ENCODE measurements at regions not wholly inside any gene's neighbourhood (a gene's known extent, or its start where the extent isn't known, plus 50 kb on each side); places are given as distances from the start of the nearest gene placed in this dataset.

DNA sequence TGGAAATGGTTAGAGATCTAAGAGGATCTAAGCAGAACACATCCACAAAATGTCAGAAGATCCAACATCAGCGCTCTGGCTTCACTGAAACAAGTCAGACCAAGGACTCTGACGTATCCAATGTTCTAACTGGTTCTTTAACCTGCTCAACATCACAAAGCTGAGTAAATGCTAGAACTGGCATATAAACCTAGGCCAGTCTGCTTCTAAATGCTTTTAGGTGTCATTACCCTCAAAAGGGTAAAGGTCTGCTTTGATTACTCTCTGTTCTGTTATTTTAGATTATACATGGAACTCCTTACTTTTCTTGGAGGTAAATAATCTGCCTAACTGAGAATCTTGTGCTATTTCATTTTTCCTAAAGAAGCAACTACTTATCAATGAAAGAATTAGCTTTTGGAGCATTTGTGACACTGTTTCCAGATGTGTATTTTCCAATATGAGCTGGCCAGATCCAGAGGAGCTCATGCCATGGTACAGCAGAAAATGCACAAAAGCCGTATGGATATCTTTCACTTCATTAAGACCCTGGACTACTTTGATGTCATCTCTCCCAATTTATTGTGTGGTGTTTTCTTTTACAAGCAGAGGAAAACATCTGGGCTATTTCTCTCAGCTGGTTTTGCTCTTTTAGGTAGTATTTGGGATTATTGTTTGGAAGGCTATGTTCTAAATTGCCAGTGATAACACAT is 123.5 kb downstream of the RASGEF1B start:
- H2AFZ ChIP-seq, result no peak overlapping the region
- no peak overlapping the region for H3K4me3 ChIP-seq (ENCODE audit: low read depth, low read length)
- no peak overlapping the region for H3K4me2 ChIP-seq (ENCODE audit: low read length)
- no peaks in the 10 kb centered on the region for H3K9me3 ChIP-seq (ENCODE audit: control insufficient read depth, low read length)
- H3K27ac ChIP-seq, result no peak overlapping the region
- TF ChIP-seq CTCF (IDR thresholded peaks at IDR 0.05), result no peak
- no peak overlapping the region for H3K9ac ChIP-seq
- no peaks in the 10 kb centered on the region for H3K79me2 ChIP-seq
- H3K4me1 ChIP-seq, result no peaks in the 10 kb centered on the region
- H3K27me3 ChIP-seq (ENCODE audit: control insufficient read depth, insufficient read depth, low read length), result no peaks in the 10 kb centered on the region
- no peaks in the 10 kb centered on the region for H3K36me3 ChIP-seq (ENCODE audit: control insufficient read depth, insufficient read depth, low read length)

- Histone ChIP-seq H3K4me2 (ENCODE audit: low read length) (no peak overlapping the region), H3K79me2 (no peaks in the 10 kb centered on the region), H3K4me3 (ENCODE audit: low read depth, low read length) (no peak overlapping the region), H3K9me3 (ENCODE audit: control insufficient read depth, low read length) (no peaks in the 10 kb centered on the region), H3K27me3 (ENCODE audit: control insufficient read depth, insufficient read depth, low read length) (no peaks in the 10 kb centered on the region), H2AFZ (no peak overlapping the region), H3K36me3 (ENCODE audit: control insufficient read depth, insufficient read depth, low read length) (no peaks in the 10 kb centered on the region), H3K9ac (no peak overlapping the region), H3K27ac (no peak overlapping the region), H3K4me1 (no peaks in the 10 kb centered on the region)
- TF ChIP-seq CTCF (IDR thresholded peaks at IDR 0.05), result no peak
Observed at GRCh38 chr4:81346719-81347118, 125.0 kb downstream of the RASGEF1B start.

GRCh38 chr4:81343536-81343935 is 128.2 kb downstream of the RASGEF1B start:
- Histone ChIP-seq H3K4me2 (ENCODE audit: low read length) (no peak overlapping the region), H3K4me1 (no peaks in the 10 kb centered on the region), H3K79me2 (no peaks in the 10 kb centered on the region), H3K4me3 (ENCODE audit: low read depth, low read length) (no peak overlapping the region), H3K27ac (no peak overlapping the region), H3K27me3 (ENCODE audit: control insufficient read depth, insufficient read depth, low read length) (no peaks in the 10 kb centered on the region), H3K9me3 (ENCODE audit: control insufficient read depth, low read length) (no peaks in the 10 kb centered on the region), H3K36me3 (ENCODE audit: control insufficient read depth, insufficient read depth, low read length) (no peaks in the 10 kb centered on the region), H2AFZ (no peak overlapping the region), H3K9ac (no peak overlapping the region)
- TF ChIP-seq CTCF (IDR thresholded peaks at IDR 0.05), result no peak

- Histone ChIP-seq H3K9me3 (ENCODE audit: control insufficient read depth, low read length) (no peaks in the 10 kb centered on the region), H3K79me2 (no peaks in the 10 kb centered on the region), H3K27ac (no peak overlapping the region), H2AFZ (no peak overlapping the region), H3K9ac (no peak overlapping the region), H3K27me3 (ENCODE audit: control insufficient read depth, insufficient read depth, low read length) (no peaks in the 10 kb centered on the region), H3K4me3 (ENCODE audit: low read depth, low read length) (no peak overlapping the region), H3K36me3 (ENCODE audit: control insufficient read depth, insufficient read depth, low read length) (no peaks in the 10 kb centered on the region), H3K4me2 (ENCODE audit: low read length) (no peak overlapping the region), H3K4me1 (no peaks in the 10 kb centered on the region)
- TF ChIP-seq CTCF (IDR thresholded peaks at IDR 0.05), result no peak
Observed at GRCh38 chr4:81343046-81343445, 128.0 kb upstream of the PRKG2 start.

DNA sequence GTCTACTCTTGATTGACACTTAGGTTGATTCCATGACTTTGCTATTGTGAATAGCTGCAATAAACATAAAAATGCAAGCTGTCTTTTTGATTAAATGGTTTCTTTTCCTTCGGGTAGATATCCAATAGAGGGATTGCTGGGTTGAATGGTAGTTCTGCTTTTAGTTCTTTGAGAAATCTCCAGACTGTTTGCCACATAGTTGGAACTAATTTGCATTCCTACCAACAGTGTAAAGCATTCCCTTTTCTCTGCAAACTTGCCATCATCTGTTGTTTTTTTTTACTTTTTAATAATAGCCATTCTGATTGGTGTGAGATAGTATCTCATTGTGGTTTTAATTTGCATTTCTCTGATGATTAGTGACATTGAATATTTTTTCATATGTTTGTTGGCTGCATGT is 122.2 kb upstream of the PRKG2 start:
- H3K4me3 ChIP-seq (ENCODE audit: low read depth, low read length), result no peak overlapping the region
- no peak for TF ChIP-seq CTCF (IDR thresholded peaks at IDR 0.05)
- H3K4me2 ChIP-seq (ENCODE audit: low read length), result no peak overlapping the region
- H3K9ac ChIP-seq, result no peak overlapping the region
- H2AFZ ChIP-seq, result no peak overlapping the region
- H3K27me3 ChIP-seq (ENCODE audit: control insufficient read depth, insufficient read depth, low read length), result no peaks in the 10 kb centered on the region
- H3K79me2 ChIP-seq, result no peaks in the 10 kb centered on the region
- no peaks in the 10 kb centered on the region for H3K36me3 ChIP-seq (ENCODE audit: control insufficient read depth, insufficient read depth, low read length)
- no peak overlapping the region for H3K27ac ChIP-seq
- no peaks in the 10 kb centered on the region for H3K4me1 ChIP-seq
- no peaks in the 10 kb centered on the region for H3K9me3 ChIP-seq (ENCODE audit: control insufficient read depth, low read length)

Measured in parathyroid adenoma (tissue), 2 donors.